HepG2 (cell line): ENCODE measurements at regions not wholly inside any gene's neighbourhood (a gene's known extent, or its start where the extent isn't known, plus 50 kb on each side); places are given as distances from the start of the nearest gene placed in this dataset.

Experiments
- BRCA1 ChIP-seq: sonication (generic); formaldehyde crosslinking; IDR thresholded peaks from 2 replicates; pipeline ENCODE4 v1.4.0; 2020; ENCODE audit warnings: missing genetic modification reagents
- CBX2 ChIP-seq, 2 experiments: fragments of 200-600 bp in 1 of 2; sonication (generic); formaldehyde crosslinking in 1 of 2; IDR thresholded peaks; 2 replicates each; pipeline versions ENCODE4 v1.7.0 to v1.8.1; 2018 to 2022; ENCODE audit warnings: low read depth in 2 of 2, low read length in 1 of 2, mild to moderate bottlenecking in 1 of 2, missing genetic modification reagents in 1 of 2
- NFATC3 ChIP-seq: sonication (generic); formaldehyde crosslinking; IDR thresholded peaks from 2 replicates; pipeline ENCODE4 v1.5.1; 2020; ENCODE audit warnings: mild to moderate bottlenecking, missing genetic modification reagents
- POLR2A ChIP-seq, 2 experiments: IDR thresholded peaks; 2 replicates each; pipeline ENCODE4 v1.6.1; 2011; ENCODE audit warnings: low read depth in 2 of 2, low read length in 2 of 2, mild to moderate bottlenecking in 1 of 2, moderate library complexity in 1 of 2; ENCODE audit not compliant: insufficient read depth in 1 of 2
- RAD51 ChIP-seq: fragments of 450-650 bp; IDR thresholded peaks from 2 replicates; pipeline ENCODE4 v1.6.1; 2016; ENCODE audit warnings: borderline replicate concordance
- ZBTB26 ChIP-seq: IDR thresholded peaks from 2 replicates; pipeline ENCODE4 v1.6.1; 2016; ENCODE audit warnings: missing compliant biosample characterization, missing genetic modification reagents, borderline replicate concordance
- ZNF335 ChIP-seq: sonication (generic); formaldehyde crosslinking; IDR thresholded peaks from 2 replicates; pipeline ENCODE4 v1.4.0; 2020; ENCODE audit warnings: missing genetic modification reagents
- ZSCAN20 ChIP-seq: sonication (generic); formaldehyde crosslinking; IDR thresholded peaks from 2 replicates; pipeline ENCODE4 v1.4.0; 2020; ENCODE audit warnings: missing genetic modification reagents, mild to moderate bottlenecking, borderline replicate concordance
- TF ChIP-seq, protein P1 (sequence below): IDR thresholded peaks from 2 replicates; pipeline ENCODE4 v1.6.1; 2012; ENCODE audit warnings: inconsistent platforms
- TF ChIP-seq, protein P2 (sequence below): sonication (generic); formaldehyde crosslinking; IDR thresholded peaks from 2 replicates; pipeline ENCODE4 v1.4.0; 2020; ENCODE audit warnings: missing genetic modification reagents, borderline replicate concordance
- TF ChIP-seq, protein P3 (sequence below): sonication (generic); formaldehyde crosslinking; IDR thresholded peaks from 2 replicates; pipeline ENCODE4 v1.5.0; 2020; ENCODE audit warnings: mild to moderate bottlenecking, missing genetic modification reagents, moderate library complexity
- TF ChIP-seq, protein P4 (sequence below): sonication (generic); formaldehyde crosslinking; IDR thresholded peaks from 2 replicates; pipeline ENCODE4 v1.5.0; 2020; ENCODE audit warnings: mild to moderate bottlenecking, missing genetic modification reagents, borderline replicate concordance
- TF ChIP-seq, protein P5 (sequence below): sonication (generic); formaldehyde crosslinking; IDR thresholded peaks from 2 replicates; pipeline ENCODE4 v1.5.1; 2020; ENCODE audit warnings: missing genetic modification reagents, mild to moderate bottlenecking, borderline replicate concordance

- TF ChIP-seq POLR2A (IDR thresholded peaks at IDR 0.05; ENCODE audit: insufficient read depth in 1 of 2, low read depth in 2 of 2, low read length in 2 of 2) (no peak), RAD51 (no peak), NFATC3 (no peak), ZSCAN20 (CRISPR knock-in tag) (no peak), BRCA1 (CRISPR knock-in tag) (no peak), CBX2 (IDR thresholded peaks at IDR 0.05; ENCODE audit: low read depth, low read length) (no peak), CBX2 (CRISPR knock-in tag; IDR thresholded peaks at IDR 0.05; ENCODE audit: low read depth) (no peak), ZNF335 (CRISPR knock-in tag) (no peak), ZBTB26 (CRISPR knock-in tag) (no peak)
- TF ChIP-seq, protein P1, sequence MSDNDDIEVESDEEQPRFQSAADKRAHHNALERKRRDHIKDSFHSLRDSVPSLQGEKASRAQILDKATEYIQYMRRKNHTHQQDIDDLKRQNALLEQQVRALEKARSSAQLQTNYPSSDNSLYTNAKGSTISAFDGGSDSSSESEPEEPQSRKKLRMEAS = no peak
- TF ChIP-seq, protein P2, sequence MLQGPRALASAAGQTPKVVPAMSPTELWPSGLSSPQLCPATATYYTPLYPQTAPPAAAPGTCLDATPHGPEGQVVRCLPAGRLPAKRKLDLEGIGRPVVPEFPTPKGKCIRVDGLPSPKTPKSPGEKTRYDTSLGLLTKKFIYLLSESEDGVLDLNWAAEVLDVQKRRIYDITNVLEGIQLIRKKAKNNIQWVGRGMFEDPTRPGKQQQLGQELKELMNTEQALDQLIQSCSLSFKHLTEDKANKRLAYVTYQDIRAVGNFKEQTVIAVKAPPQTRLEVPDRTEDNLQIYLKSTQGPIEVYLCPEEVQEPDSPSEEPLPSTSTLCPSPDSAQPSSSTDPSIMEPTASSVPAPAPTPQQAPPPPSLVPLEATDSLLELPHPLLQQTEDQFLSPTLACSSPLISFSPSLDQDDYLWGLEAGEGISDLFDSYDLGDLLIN (CRISPR knock-in tag) = no peak
- TF ChIP-seq, protein P3, sequence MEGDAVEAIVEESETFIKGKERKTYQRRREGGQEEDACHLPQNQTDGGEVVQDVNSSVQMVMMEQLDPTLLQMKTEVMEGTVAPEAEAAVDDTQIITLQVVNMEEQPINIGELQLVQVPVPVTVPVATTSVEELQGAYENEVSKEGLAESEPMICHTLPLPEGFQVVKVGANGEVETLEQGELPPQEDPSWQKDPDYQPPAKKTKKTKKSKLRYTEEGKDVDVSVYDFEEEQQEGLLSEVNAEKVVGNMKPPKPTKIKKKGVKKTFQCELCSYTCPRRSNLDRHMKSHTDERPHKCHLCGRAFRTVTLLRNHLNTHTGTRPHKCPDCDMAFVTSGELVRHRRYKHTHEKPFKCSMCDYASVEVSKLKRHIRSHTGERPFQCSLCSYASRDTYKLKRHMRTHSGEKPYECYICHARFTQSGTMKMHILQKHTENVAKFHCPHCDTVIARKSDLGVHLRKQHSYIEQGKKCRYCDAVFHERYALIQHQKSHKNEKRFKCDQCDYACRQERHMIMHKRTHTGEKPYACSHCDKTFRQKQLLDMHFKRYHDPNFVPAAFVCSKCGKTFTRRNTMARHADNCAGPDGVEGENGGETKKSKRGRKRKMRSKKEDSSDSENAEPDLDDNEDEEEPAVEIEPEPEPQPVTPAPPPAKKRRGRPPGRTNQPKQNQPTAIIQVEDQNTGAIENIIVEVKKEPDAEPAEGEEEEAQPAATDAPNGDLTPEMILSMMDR (CRISPR knock-in tag) = no peak
- TF ChIP-seq, protein P4, sequence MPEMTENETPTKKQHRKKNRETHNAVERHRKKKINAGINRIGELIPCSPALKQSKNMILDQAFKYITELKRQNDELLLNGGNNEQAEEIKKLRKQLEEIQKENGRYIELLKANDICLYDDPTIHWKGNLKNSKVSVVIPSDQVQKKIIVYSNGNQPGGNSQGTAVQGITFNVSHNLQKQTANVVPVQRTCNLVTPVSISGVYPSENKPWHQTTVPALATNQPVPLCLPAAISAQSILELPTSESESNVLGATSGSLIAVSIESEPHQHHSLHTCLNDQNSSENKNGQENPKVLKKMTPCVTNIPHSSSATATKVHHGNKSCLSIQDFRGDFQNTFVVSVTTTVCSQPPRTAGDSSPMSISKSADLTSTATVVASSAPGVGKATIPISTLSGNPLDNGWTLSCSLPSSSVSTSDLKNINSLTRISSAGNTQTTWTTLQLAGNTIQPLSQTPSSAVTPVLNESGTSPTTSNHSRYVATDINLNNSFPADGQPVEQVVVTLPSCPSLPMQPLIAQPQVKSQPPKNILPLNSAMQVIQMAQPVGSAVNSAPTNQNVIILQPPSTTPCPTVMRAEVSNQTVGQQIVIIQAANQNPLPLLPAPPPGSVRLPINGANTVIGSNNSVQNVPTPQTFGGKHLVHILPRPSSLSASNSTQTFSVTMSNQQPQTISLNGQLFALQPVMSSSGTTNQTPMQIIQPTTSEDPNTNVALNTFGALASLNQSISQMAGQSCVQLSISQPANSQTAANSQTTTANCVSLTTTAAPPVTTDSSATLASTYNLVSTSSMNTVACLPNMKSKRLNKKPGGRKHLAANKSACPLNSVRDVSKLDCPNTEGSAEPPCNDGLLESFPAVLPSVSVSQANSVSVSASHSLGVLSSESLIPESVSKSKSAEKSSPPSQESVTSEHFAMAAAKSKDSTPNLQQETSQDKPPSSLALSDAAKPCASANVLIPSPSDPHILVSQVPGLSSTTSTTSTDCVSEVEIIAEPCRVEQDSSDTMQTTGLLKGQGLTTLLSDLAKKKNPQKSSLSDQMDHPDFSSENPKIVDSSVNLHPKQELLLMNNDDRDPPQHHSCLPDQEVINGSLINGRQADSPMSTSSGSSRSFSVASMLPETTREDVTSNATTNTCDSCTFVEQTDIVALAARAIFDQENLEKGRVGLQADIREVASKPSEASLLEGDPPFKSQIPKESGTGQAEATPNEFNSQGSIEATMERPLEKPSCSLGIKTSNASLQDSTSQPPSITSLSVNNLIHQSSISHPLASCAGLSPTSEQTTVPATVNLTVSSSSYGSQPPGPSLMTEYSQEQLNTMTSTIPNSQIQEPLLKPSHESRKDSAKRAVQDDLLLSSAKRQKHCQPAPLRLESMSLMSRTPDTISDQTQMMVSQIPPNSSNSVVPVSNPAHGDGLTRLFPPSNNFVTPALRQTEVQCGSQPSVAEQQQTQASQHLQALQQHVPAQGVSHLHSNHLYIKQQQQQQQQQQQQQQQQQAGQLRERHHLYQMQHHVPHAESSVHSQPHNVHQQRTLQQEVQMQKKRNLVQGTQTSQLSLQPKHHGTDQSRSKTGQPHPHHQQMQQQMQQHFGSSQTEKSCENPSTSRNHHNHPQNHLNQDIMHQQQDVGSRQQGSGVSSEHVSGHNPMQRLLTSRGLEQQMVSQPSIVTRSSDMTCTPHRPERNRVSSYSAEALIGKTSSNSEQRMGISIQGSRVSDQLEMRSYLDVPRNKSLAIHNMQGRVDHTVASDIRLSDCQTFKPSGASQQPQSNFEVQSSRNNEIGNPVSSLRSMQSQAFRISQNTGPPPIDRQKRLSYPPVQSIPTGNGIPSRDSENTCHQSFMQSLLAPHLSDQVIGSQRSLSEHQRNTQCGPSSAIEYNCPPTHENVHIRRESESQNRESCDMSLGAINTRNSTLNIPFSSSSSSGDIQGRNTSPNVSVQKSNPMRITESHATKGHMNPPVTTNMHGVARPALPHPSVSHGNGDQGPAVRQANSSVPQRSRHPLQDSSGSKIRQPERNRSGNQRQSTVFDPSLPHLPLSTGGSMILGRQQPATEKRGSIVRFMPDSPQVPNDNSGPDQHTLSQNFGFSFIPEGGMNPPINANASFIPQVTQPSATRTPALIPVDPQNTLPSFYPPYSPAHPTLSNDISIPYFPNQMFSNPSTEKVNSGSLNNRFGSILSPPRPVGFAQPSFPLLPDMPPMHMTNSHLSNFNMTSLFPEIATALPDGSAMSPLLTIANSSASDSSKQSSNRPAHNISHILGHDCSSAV = no peak
- TF ChIP-seq, protein P5, sequence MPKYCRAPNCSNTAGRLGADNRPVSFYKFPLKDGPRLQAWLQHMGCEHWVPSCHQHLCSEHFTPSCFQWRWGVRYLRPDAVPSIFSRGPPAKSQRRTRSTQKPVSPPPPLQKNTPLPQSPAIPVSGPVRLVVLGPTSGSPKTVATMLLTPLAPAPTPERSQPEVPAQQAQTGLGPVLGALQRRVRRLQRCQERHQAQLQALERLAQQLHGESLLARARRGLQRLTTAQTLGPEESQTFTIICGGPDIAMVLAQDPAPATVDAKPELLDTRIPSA = no peak
Measured at GRCh38 chr13:111480976-111481375, 160.5 kb downstream of the TEX29 start.
